Immature natural killer cell (primary cell): ENCODE measurements at regions not wholly inside any gene's neighbourhood (a gene's known extent, or its start where the extent isn't known, plus 50 kb on each side); places are given as distances from the start of the nearest gene placed in this dataset.
"Not testable (repeated sequence)": the region's sequence is repeated elsewhere in the genome, so short reads cannot be mapped to it uniquely, and the experiment has no call there.

Source experiments
- DNase-seq, 3 donors: peaks; one replicate each; pipeline ENCODE4 v3.0.0; 2022; ENCODE audit warnings: mixed read lengths in 1 of 3
- H3K27ac Mint-ChIP-seq, 6 donors: one replicate each; pipeline ENCODE4 v1.8.0; 2020; ENCODE audit warnings: mixed read lengths in 6 of 6, mild to moderate bottlenecking in 5 of 6, inconsistent platforms in 4 of 6, moderate library complexity in 3 of 6
- H3K27me3 Mint-ChIP-seq, 3 donors: one replicate each; pipeline ENCODE4 v1.8.0; 2020 to 2021; ENCODE audit warnings: low read depth in 3 of 3, mild to moderate bottlenecking in 3 of 3, mixed read lengths in 3 of 3, moderate library complexity in 3 of 3, inconsistent platforms in 1 of 3
- H3K36me3 Mint-ChIP-seq, 3 donors: one replicate each; pipeline ENCODE4 v1.8.0; 2020; ENCODE audit warnings: mixed read lengths in 3 of 3, inconsistent platforms in 2 of 3, mild to moderate bottlenecking in 2 of 3
- H3K4me1 Mint-ChIP-seq, 2 donors: one replicate each; pipeline ENCODE4 v1.8.0; 2020; ENCODE audit warnings: inconsistent platforms in 2 of 2, mild to moderate bottlenecking in 2 of 2, mixed read lengths in 2 of 2, moderate library complexity in 1 of 2
- H3K4me3 Mint-ChIP-seq, 5 donors: one replicate each; pipeline ENCODE4 v1.8.0; 2020; ENCODE audit warnings: mild to moderate bottlenecking in 5 of 5, mixed read lengths in 5 of 5, inconsistent platforms in 3 of 5, moderate library complexity in 3 of 5
- H3K9me3 Mint-ChIP-seq, 6 donors: one replicate each; pipeline ENCODE4 v1.8.0; 2020; ENCODE audit warnings: mild to moderate bottlenecking in 6 of 6, mixed read lengths in 6 of 6, inconsistent platforms in 4 of 6, moderate library complexity in 3 of 6

DNA sequence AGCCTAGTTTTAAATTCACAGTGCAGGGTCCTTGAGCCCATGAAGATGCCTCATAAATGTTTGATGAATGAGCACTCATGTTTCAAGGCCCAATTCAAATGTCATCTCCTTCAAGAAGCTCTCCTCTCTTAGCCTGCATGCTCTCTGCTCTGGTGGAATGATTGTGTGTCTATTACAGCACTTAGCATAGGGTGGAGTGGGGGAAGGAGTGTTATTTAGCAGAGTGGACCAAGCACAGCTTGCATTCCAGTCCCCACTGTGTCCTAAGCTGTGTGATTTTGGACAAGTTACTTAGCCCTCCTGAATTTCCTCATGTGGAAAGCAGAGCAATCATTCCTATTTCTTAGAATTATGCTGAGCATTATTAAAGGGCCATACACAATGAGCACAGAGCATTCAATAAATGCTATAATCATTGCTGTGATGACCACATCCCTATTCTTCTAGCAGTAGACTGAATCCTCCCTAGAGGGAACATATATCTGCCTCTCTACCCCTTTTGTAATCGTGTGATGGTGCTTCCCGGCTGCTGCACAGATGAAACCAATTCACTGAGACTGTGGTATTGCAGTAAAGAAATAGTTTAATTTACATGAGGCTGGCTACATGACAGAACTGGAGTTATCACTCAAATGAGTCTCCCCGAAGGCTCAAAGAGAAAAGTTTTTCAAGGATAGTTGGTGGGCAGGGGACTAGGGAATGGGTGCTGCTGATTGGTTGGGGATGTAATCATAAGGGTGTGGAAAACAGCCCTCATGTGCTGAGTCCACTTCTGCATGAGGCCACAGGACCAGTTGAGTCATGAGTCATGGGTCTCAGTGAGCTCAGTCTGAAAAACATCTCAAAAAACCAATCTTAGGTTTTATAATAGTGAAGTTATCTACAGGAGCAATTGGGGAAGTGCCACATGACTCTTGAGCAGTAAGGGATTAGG lies 173.4 kb upstream of the NDUFV2 start:
- no peaks in the 10 kb centered on the region for H3K36me3 Mint-ChIP-seq
- H3K27ac Mint-ChIP-seq: no peak overlapping the region
- peaks cover 2 to 15% (median 6%) of the 10 kb centered on the region in 6 donors for H3K9me3 Mint-ChIP-seq
- peaks cover 1 to 5% (median 4%) of the 10 kb centered on the region in 3 donors for H3K27me3 Mint-ChIP-seq
- DNase-seq: no peak
- H3K4me3 Mint-ChIP-seq: no peak overlapping the region
- no peaks in the 10 kb centered on the region for H3K4me1 Mint-ChIP-seq

GRCh38 chr18:8930990-8931616 lies 171.4 kb upstream of the NDUFV2 start:
- H3K4me3 Mint-ChIP-seq: no peak overlapping the region
- peaks cover 0 to 5% (median 4%) of the 10 kb centered on the region in 3 donors for H3K27me3 Mint-ChIP-seq
- no peaks in the 10 kb centered on the region for H3K4me1 Mint-ChIP-seq
- DNase-seq: no peak
- H3K27ac Mint-ChIP-seq: no peak overlapping the region
- H3K9me3 Mint-ChIP-seq: peaks cover 0 to 10% (median 5%) of the 10 kb centered on the region in 6 donors
- H3K36me3 Mint-ChIP-seq: no peaks in the 10 kb centered on the region

DNA sequence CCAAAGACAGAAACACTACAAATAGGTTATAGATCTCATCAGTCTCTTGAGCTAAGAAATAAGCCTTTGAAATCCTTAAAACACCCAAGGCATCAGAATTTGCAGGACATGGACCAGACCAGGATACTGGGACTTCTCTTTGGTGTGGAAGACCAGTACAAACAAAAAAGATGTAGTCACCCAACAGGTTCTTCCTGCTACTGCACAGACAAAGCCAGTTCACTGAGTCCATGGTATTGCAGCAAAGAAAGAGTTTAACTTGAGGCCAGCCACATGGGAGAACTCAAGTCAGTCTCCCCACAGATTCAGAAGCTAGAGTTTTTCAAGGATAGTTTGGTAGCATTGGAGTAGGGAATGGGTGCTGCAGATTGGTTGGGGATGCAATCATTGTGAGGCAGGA lies 169.6 kb upstream of the NDUFV2 start:
- Mint-ChIP-seq H3K27ac (no peak overlapping the region), H3K4me3 (no peak overlapping the region), H3K9me3 (peaks cover 0 to 8% (median 3%) of the 10 kb centered on the region in 6 donors), H3K27me3 (peaks cover 0 to 5% (median 4%) of the 10 kb centered on the region in 3 donors), H3K36me3 (no peaks in the 10 kb centered on the region), H3K4me1 (no peaks in the 10 kb centered on the region)
- no peak for DNase-seq

DNA sequence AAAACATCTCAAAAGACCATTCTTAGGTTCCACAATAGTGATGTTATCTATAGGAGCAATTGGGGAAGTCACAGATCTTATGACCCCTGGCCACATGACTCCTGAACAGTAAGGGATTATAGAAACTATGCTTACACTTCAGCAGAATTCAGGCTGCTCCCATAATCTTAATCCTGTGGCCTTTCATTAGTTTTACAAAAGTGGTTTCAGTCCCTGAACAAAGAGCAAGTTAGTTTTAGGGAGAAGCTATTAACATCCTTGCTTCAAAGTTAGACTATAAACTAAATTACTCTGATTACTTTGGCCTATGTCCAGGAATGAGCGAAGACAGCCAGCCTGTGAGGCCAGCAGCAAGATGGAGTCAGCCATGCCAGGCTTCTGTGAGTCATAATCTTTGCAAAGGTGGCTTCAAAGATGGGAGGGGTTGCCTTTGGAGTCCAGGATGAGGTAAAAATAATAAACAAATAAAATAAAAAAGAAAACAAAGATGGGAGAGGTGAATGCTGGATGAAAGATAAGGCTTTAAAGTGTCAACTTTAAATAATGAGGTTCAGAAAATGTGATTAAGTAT lies 168.7 kb upstream of the NDUFV2 start:
- peaks cover 0 to 5% (median 4%) of the 10 kb centered on the region in 3 donors for H3K27me3 Mint-ChIP-seq
- no peaks in the 10 kb centered on the region for H3K36me3 Mint-ChIP-seq
- peaks cover 0 to 8% (median 3%) of the 10 kb centered on the region in 6 donors for H3K9me3 Mint-ChIP-seq
- H3K4me1 Mint-ChIP-seq: no peaks in the 10 kb centered on the region
- no peak overlapping the region for H3K4me3 Mint-ChIP-seq
- H3K27ac Mint-ChIP-seq: no peak overlapping the region
- no peak for DNase-seq

DNA sequence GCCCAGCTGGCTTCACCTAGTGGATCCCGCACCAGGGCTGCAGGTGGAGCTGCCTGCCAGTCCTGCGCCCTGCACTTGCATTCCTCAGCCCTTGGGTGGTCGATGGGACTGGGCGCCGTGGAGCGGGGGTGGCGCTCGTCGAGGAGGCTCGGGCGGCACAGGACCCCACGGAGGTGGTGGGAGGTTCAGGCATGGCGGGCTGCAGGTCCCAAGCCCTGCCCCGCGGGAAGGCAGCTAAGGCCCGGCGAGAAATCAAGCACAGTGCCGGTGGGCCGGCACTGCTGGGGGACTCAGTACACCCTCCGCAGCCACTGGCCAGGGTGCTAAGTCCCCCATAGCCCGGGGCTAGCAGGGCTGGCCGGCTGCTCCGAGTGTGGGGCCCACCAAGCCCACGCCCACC lies 167.2 kb upstream of the NDUFV2 start:
- not testable (repeated sequence) for H3K27me3 Mint-ChIP-seq, H3K27ac Mint-ChIP-seq, H3K4me1 Mint-ChIP-seq, H3K9me3 Mint-ChIP-seq, H3K36me3 Mint-ChIP-seq, H3K4me3 Mint-ChIP-seq, DNase-seq

GRCh38 chr18:8936619-8937018 lies 165.9 kb upstream of the NDUFV2 start:
- Mint-ChIP-seq H3K4me3 (no peak overlapping the region), H3K36me3 (no peaks in the 10 kb centered on the region), H3K27me3 (peaks cover 0 to 4% (median 3%) of the 10 kb centered on the region in 3 donors), H3K9me3 (no peaks in the 10 kb centered on the region), H3K4me1 (no peaks in the 10 kb centered on the region), H3K27ac (no peak overlapping the region)
- no peak for DNase-seq

GRCh38 chr18:8937160-8938094 lies 165.1 kb upstream of the NDUFV2 start:
- no peaks in the 10 kb centered on the region for H3K36me3 Mint-ChIP-seq
- H3K4me3 Mint-ChIP-seq: no peak overlapping the region
- no peaks in the 10 kb centered on the region for H3K4me1 Mint-ChIP-seq
- H3K27me3 Mint-ChIP-seq: peaks cover 0 to 4% (median 3%) of the 10 kb centered on the region in 3 donors
- H3K27ac Mint-ChIP-seq: no peak overlapping the region
- no peak for DNase-seq
- no peaks in the 10 kb centered on the region for H3K9me3 Mint-ChIP-seq

DNA sequence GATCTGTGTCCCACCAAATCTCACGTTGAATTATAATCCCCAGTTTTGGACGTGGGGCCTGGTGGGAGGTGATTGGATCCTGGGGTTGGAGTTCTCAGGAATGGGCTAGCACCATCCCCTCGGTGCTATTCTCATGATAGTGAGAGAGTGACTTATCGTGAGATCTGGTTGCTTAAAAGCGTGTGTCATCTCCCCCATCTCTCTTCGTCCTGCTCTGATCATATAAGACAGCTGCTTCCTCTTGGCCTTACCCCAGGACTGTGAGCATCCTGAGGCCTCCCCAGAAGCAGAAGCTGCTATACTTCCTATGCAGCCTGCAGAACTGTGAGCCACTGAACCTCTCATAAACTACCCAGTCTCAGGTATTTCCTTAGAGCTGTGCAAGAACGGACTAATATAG lies 163.7 kb upstream of the NDUFV2 start:
- Mint-ChIP-seq H3K36me3 (no peaks in the 10 kb centered on the region), H3K27ac (no peak overlapping the region), H3K27me3 (peaks cover 0 to 4% (median 3%) of the 10 kb centered on the region in 3 donors), H3K4me3 (no peak overlapping the region), H3K4me1 (no peaks in the 10 kb centered on the region), H3K9me3 (no peaks in the 10 kb centered on the region)
- no peak for DNase-seq

DNA sequence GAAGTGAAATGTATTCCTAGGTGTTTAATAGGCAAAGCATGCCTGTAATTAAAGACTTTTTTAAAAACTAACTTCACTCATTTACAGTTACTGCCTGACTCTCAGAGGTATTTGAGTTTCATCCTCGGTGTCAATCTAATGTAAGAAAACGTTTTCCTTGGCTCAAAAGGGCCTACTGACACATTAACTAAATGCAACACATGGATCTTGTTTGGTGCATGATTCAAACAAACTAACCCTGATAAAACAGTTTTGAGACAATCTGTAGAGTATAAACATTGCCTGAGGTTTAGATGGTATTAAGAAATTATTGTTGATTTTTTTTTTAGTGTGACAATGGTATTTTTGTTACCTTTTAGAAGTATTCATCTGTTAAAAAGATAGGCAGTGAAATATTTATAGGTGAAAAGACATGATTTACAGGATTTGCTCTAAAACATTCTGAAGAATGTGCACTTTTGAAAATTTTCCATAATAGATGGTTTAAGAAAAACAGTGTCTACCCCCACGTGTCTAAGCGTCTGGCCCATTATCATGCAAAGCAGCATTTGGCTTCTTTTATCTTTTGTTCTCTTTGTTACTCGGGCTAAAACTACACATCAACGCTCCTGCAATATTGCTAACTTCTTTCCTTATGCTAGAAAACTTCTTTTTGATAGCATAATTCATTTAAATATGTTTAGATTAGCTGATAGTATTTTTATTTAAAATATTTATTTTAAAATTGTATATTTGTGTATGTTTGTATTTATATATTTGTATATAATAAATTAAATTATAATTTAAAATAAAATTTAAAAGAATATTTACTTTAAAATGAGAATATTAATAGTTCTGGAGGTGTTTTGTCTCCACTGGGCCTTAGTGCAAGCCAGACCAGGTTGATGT lies 160.2 kb upstream of the NDUFV2 start:
- H3K27me3 Mint-ChIP-seq: peaks cover 2 to 7% (median 4%) of the 10 kb centered on the region in 3 donors

DNA sequence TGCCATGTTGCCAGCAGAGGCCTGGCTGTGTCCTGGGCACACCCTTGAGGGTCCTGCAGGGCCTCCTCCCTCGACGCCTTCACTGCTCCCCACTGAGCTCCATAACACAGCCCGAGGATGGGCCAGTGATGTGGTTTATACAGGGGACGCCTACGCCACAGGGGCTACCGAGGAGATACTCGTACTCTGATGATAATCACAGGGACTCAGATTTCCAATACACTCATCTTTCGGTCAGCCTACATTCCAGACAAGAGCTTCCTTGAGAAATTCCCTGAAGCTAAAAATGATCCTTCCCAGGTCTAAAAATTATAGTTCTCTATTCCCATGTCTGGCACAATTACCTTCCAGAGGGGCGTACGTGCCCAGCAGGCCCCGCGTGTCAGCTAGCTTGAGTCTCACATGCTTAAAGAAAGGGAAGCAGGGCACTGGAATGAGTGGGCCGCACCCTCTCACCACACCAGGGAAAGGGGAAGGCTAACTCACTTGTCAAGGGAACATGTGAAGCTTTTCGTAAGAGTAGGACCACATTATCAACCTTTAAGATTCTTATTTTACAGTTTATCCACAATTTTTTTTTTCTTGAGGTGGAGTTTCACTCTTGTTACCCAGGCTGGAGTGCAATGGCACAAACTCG lies 159.5 kb upstream of the NDUFV2 start:
- Mint-ChIP-seq H3K9me3 (no peaks in the 10 kb centered on the region), H3K4me3 (no peak overlapping the region), H3K36me3 (no peaks in the 10 kb centered on the region), H3K27ac (no peak overlapping the region), H3K27me3 (peaks cover 2 to 7% (median 4%) of the 10 kb centered on the region in 3 donors), H3K4me1 (no peaks in the 10 kb centered on the region)
- DNase-seq: no peak

More for the DNA sequence above, 160.2 kb upstream of the NDUFV2 start:
- H3K4me3 Mint-ChIP-seq: no peak overlapping the region
- H3K27ac Mint-ChIP-seq: no peak overlapping the region
- H3K36me3 Mint-ChIP-seq: no peaks in the 10 kb centered on the region
- no peak for DNase-seq
- no peaks in the 10 kb centered on the region for H3K9me3 Mint-ChIP-seq
- H3K4me1 Mint-ChIP-seq: no peaks in the 10 kb centered on the region

- H3K4me3 Mint-ChIP-seq: no peak overlapping the region
- H3K27me3 Mint-ChIP-seq: peaks cover 2 to 7% (median 5%) of the 10 kb centered on the region in 3 donors
- H3K9me3 Mint-ChIP-seq: no peaks in the 10 kb centered on the region
- DNase-seq: no peak
- H3K36me3 Mint-ChIP-seq: no peaks in the 10 kb centered on the region
- H3K4me1 Mint-ChIP-seq: no peaks in the 10 kb centered on the region
- no peak overlapping the region for H3K27ac Mint-ChIP-seq
Measured at GRCh38 chr18:8943900-8944870, 158.3 kb upstream of the NDUFV2 start.
